Loucy (cell line): ENCODE measurements at regions not wholly inside any gene's neighbourhood (a gene's known extent, or its start where the extent isn't known, plus 50 kb on each side); places are given as distances from the start of the nearest gene placed in this dataset.

Source experiments
- EZH2phosphoT487 ChIP-seq: fragments of 200-600 bp; IDR thresholded peaks from 2 replicates; pipeline ENCODE4 v1.6.1; 2018; ENCODE audit warnings: antibody characterized with exemption, mild to moderate bottlenecking, moderate library complexity, borderline replicate concordance
- TF ChIP-seq, protein P1 (sequence below): fragments of 200-600 bp; sonication (generic); conservative IDR thresholded peaks from 2 replicates; pipeline ENCODE4 v1.5.1; 2014; ENCODE audit warnings: mild to moderate bottlenecking, antibody characterized with exemption, low read length

- no peak for TF ChIP-seq EZH2phosphoT487
- TF ChIP-seq, protein P1, sequence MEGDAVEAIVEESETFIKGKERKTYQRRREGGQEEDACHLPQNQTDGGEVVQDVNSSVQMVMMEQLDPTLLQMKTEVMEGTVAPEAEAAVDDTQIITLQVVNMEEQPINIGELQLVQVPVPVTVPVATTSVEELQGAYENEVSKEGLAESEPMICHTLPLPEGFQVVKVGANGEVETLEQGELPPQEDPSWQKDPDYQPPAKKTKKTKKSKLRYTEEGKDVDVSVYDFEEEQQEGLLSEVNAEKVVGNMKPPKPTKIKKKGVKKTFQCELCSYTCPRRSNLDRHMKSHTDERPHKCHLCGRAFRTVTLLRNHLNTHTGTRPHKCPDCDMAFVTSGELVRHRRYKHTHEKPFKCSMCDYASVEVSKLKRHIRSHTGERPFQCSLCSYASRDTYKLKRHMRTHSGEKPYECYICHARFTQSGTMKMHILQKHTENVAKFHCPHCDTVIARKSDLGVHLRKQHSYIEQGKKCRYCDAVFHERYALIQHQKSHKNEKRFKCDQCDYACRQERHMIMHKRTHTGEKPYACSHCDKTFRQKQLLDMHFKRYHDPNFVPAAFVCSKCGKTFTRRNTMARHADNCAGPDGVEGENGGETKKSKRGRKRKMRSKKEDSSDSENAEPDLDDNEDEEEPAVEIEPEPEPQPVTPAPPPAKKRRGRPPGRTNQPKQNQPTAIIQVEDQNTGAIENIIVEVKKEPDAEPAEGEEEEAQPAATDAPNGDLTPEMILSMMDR: no peak
These were observed 457.8 kb upstream of the FBXO33 start for GRCh38 chr14:39890026-39890425.
